ENCODE measurements at regions not wholly inside any gene's neighbourhood (a gene's known extent, or its start where the extent isn't known, plus 50 kb on each side); places are given as distances from the start of the nearest gene placed in this dataset.

DNA sequence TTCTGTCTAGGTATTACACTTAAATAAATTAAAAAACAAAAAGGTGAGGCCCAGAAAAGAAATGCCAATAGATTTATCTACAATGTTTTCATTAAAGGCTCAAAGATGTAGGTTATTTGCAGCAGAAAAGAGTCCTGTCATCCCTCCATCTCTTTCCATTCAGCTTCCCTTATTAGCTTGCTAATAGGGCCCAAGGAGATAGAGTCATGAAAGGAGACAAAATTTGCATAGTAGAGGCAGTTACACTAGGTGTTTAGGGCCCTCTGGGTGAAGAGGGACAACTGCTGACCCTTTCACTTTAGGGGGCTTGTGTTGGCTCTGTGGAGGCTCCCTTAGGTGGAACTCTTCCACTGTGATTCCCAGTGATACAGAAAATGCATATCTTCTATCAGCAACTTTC is 58.4 kb upstream of the TACR3 start:
- TF ChIP-seq YY1 (IDR thresholded peaks at IDR 0.05; ENCODE audit: low read depth) (no peak), SMC3 (IDR thresholded peaks at IDR 0.05; ENCODE audit: low read depth, low read length) (no peak), SIN3A (IDR thresholded peaks at IDR 0.05; ENCODE audit: borderline replicate concordance, low read depth, low read length) (no peak), GATA2 (CRISPR knock-in tag; IDR thresholded peaks at IDR 0.05) (no peak), TAF1 (IDR thresholded peaks at IDR 0.05; ENCODE audit: borderline replicate concordance, low read depth, low read length) (no peak), FOXJ3 (CRISPR knock-in tag; IDR thresholded peaks at IDR 0.05) (no peak), RAD21 (IDR thresholded peaks at IDR 0.05; ENCODE audit: low read length) (no peak), NRF1 (IDR thresholded peaks at IDR 0.05; ENCODE audit: low read depth, low read length) (no peak)
- TF ChIP-seq, protein P1, sequence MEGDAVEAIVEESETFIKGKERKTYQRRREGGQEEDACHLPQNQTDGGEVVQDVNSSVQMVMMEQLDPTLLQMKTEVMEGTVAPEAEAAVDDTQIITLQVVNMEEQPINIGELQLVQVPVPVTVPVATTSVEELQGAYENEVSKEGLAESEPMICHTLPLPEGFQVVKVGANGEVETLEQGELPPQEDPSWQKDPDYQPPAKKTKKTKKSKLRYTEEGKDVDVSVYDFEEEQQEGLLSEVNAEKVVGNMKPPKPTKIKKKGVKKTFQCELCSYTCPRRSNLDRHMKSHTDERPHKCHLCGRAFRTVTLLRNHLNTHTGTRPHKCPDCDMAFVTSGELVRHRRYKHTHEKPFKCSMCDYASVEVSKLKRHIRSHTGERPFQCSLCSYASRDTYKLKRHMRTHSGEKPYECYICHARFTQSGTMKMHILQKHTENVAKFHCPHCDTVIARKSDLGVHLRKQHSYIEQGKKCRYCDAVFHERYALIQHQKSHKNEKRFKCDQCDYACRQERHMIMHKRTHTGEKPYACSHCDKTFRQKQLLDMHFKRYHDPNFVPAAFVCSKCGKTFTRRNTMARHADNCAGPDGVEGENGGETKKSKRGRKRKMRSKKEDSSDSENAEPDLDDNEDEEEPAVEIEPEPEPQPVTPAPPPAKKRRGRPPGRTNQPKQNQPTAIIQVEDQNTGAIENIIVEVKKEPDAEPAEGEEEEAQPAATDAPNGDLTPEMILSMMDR (IDR thresholded peaks at IDR 0.05): no peak
- TF ChIP-seq, protein P2, sequence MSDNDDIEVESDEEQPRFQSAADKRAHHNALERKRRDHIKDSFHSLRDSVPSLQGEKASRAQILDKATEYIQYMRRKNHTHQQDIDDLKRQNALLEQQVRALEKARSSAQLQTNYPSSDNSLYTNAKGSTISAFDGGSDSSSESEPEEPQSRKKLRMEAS (IDR thresholded peaks at IDR 0.05; ENCODE audit: low read depth): no peak
- TF ChIP-seq, protein P3, sequence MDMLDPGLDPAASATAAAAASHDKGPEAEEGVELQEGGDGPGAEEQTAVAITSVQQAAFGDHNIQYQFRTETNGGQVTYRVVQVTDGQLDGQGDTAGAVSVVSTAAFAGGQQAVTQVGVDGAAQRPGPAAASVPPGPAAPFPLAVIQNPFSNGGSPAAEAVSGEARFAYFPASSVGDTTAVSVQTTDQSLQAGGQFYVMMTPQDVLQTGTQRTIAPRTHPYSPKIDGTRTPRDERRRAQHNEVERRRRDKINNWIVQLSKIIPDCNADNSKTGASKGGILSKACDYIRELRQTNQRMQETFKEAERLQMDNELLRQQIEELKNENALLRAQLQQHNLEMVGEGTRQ (IDR thresholded peaks at IDR 0.05; ENCODE audit: borderline replicate concordance, low read depth, low read length): no peak

Measured in SK-N-SH (cell line).